GM23338 (cell line): ENCODE measurements at regions not wholly inside any gene's neighbourhood (a gene's known extent, or its start where the extent isn't known, plus 50 kb on each side); places are given as distances from the start of the nearest gene placed in this dataset.

Experiments
- ATAC-seq: fragments of 200-7000 bp; cut with Tn5 transposase; 3 replicates; pipeline ENCODE4 v1.9.1; 2020
- DNase-seq: peaks from one replicate; pipeline ENCODE4 v3.0.0-alpha.2; 2015; ENCODE audit warnings: low spot score
- H2AFZ ChIP-seq: fragments of 200-600 bp; sonication (generic); 2 replicates; pipeline ENCODE4 v1.8.0; 2016; ENCODE audit warnings: antibody characterized with exemption, mild to moderate bottlenecking, moderate library complexity
- H3F3A ChIP-seq: fragments of 200-600 bp; sonication (generic); replicated peaks from 2 replicates; pipeline ENCODE4 v1.8.0; 2017; ENCODE audit warnings: antibody characterized with exemption, mixed run types, low read depth
- H3K27ac ChIP-seq: fragments of 200-600 bp; sonication (generic); 2 replicates; pipeline ENCODE4 v1.6.1; 2016; ENCODE audit warnings: low read depth
- H3K27me3 ChIP-seq: fragments of 200-600 bp; sonication (generic); 2 replicates; pipeline ENCODE4 v1.8.0; 2016; ENCODE audit warnings: mild to moderate bottlenecking, mixed run types, moderate library complexity; ENCODE audit not compliant: insufficient read depth
- H3K36me3 ChIP-seq: fragments of 200-600 bp; sonication (generic); 2 replicates; pipeline ENCODE4 v1.8.0; 2016; ENCODE audit warnings: mild to moderate bottlenecking; ENCODE audit not compliant: insufficient read depth
- H3K4me1 ChIP-seq: fragments of 200-600 bp; sonication (generic); 2 replicates; pipeline ENCODE4 v1.8.0; 2016; ENCODE audit warnings: mild to moderate bottlenecking, moderate library complexity; ENCODE audit not compliant: insufficient read depth
- H3K4me2 ChIP-seq: fragments of 200-600 bp; sonication (generic); 2 replicates; pipeline ENCODE4 v1.7.1; 2017; ENCODE audit warnings: mixed run types
- H3K4me3 ChIP-seq: fragments of 200-600 bp; sonication (generic); 2 replicates; pipeline ENCODE4 v1.6.1; 2016; ENCODE audit warnings: mixed run types
- H3K79me2 ChIP-seq: fragments of 200-600 bp; sonication (generic); replicated peaks from 2 replicates; pipeline ENCODE4 v1.8.0; 2017; ENCODE audit warnings: mild to moderate bottlenecking; ENCODE audit not compliant: insufficient read depth
- H3K9me2 ChIP-seq: fragments of 200-600 bp; sonication (generic); 2 replicates; pipeline ENCODE4 v1.8.0; 2017; ENCODE audit not compliant: insufficient read depth
- H4K20me1 ChIP-seq: fragments of 200-600 bp; sonication (generic); replicated peaks from 2 replicates; pipeline ENCODE4 v1.8.0; 2017; ENCODE audit warnings: mild to moderate bottlenecking; ENCODE audit not compliant: insufficient read depth
- H3K27ac Mint-ChIP-seq: 2 replicates; pipeline ENCODE4 v1.8.0; 2020; ENCODE audit warnings: inconsistent platforms, mild to moderate bottlenecking, moderate library complexity, mixed read lengths
- H3K27me3 Mint-ChIP-seq: 3 replicates; pipeline ENCODE4 v1.8.0; 2022; ENCODE audit warnings: low read depth, mild to moderate bottlenecking, moderate library complexity, mixed read lengths, inconsistent platforms; ENCODE audit not compliant: insufficient read depth, poor library complexity
- H3K36me3 Mint-ChIP-seq: 3 replicates; pipeline ENCODE4 v1.8.0; 2021; ENCODE audit warnings: low read depth, mild to moderate bottlenecking, inconsistent platforms, moderate library complexity, mixed read lengths
- H3K4me1 Mint-ChIP-seq: 3 replicates; pipeline ENCODE4 v1.8.0; 2020; ENCODE audit warnings: mild to moderate bottlenecking, inconsistent platforms, mixed read lengths
- H3K4me3 Mint-ChIP-seq: 3 replicates; pipeline ENCODE4 v1.8.0; 2021; ENCODE audit warnings: moderate library complexity, mild to moderate bottlenecking, inconsistent platforms, mixed read lengths
- H3K9me3 Mint-ChIP-seq: 3 replicates; pipeline ENCODE4 v1.8.0; 2020; ENCODE audit warnings: moderate library complexity, mild to moderate bottlenecking, inconsistent platforms, mixed read lengths
- CREB1 ChIP-seq: fragments of 250-450 bp; sonication (Bioruptor Pico); IDR thresholded peaks from 2 replicates; pipeline ENCODE4 v1.5.0; 2020; ENCODE audit warnings: low read depth, mild to moderate bottlenecking, moderate library complexity
- ETS1 ChIP-seq: IDR thresholded peaks from 2 replicates; pipeline ENCODE4 v1.6.1; 2016; ENCODE audit warnings: antibody characterized with exemption
- EZH2 ChIP-seq: fragments of 200-600 bp; sonication (generic); IDR thresholded peaks from one replicate; pipeline ENCODE4 v1.8.0; 2017; ENCODE audit warnings: antibody characterized with exemption, mild to moderate bottlenecking, low read depth; ENCODE audit not compliant: unreplicated experiment
- EZH2phosphoT487 ChIP-seq: fragments of 200-600 bp; sonication (generic); IDR thresholded peaks from one replicate; pipeline ENCODE4 v1.8.1; 2018; ENCODE audit warnings: antibody characterized with exemption; ENCODE audit not compliant: unreplicated experiment
- JUNB ChIP-seq: IDR thresholded peaks from one replicate; pipeline ENCODE4 v1.6.1; 2016; ENCODE audit warnings: antibody characterized with exemption; ENCODE audit not compliant: unreplicated experiment
- NANOG ChIP-seq: IDR thresholded peaks from 2 replicates; pipeline ENCODE4 v1.6.1; 2016; ENCODE audit warnings: antibody characterized with exemption, borderline replicate concordance
- POLR2AphosphoS5 ChIP-seq: IDR thresholded peaks from 2 replicates; pipeline ENCODE4 v1.6.1; 2016; ENCODE audit warnings: antibody characterized with exemption, low read depth
- REST ChIP-seq: IDR thresholded peaks from one replicate; pipeline ENCODE4 v1.6.1; 2018; ENCODE audit warnings: antibody characterized with exemption; ENCODE audit not compliant: unreplicated experiment
- STAT1 ChIP-seq: IDR thresholded peaks from one replicate; pipeline ENCODE4 v1.6.1; 2016; ENCODE audit warnings: antibody characterized with exemption; ENCODE audit not compliant: unreplicated experiment
- ZNF114 ChIP-seq: fragments of 250-450 bp; sonication (Bioruptor Pico); IDR thresholded peaks from 2 replicates; pipeline ENCODE4 v1.5.0; 2020; ENCODE audit warnings: mild to moderate bottlenecking, moderate library complexity
- ZNF331 ChIP-seq: fragments of 250-450 bp; sonication (Bioruptor Pico); IDR thresholded peaks from 2 replicates; pipeline ENCODE4 v1.5.0; 2020; ENCODE audit warnings: low read depth, mild to moderate bottlenecking, moderate library complexity
- ZNF462 ChIP-seq: fragments of 250-450 bp; sonication (Bioruptor Pico); IDR thresholded peaks from 2 replicates; pipeline ENCODE4 v1.5.0; 2020; ENCODE audit warnings: mild to moderate bottlenecking, moderate library complexity
- TF ChIP-seq, protein P1 (sequence below), 2 experiments: fragments of 200-600 bp in 1 of 2; sonication (generic) in 1 of 2; conservative IDR thresholded peaks; 2 replicates each; pipeline versions ENCODE4 v1.5.1 to v1.6.1; 2016 to 2017; ENCODE audit warnings: antibody characterized with exemption in 2 of 2, low read depth in 2 of 2, mild to moderate bottlenecking in 2 of 2, moderate library complexity in 1 of 2

GRCh38 chr12:113726254-113726819 is 239.8 kb downstream of the RBM19 start (continued):
- TF ChIP-seq ETS1 (no peak), ZNF331 (CRISPR knock-in tag) (no peak), NANOG (no peak), ZNF114 (no peak), POLR2AphosphoS5 (no peak), JUNB (no peak), CREB1 (CRISPR knock-in tag) (no peak), EZH2 (no peak)

DNA sequence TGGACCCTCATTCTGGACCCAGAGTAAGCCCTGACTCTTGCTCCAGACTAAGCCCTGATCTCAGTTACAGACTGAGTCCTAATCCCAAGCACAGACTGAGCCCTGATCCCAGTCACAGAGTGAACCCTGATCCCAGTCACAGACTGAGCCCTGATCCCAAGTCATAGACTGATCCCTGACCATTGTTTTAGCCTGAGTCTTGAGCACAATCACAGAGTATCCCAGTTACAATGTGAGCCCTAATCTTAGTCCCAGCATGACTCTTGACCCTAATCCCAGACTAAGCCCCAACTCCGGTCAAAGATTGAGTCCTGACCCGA is 240.6 kb downstream of the RBM19 start:
- Histone ChIP-seq H3K4me3 (no peak overlapping the region), H3K79me2 (no peaks in the 10 kb centered on the region), H3K9me2 (no peaks in the 10 kb centered on the region), H2AFZ (no peak overlapping the region), H3K36me3 (no peaks in the 10 kb centered on the region), H3F3A (no peaks in the 10 kb centered on the region), H3K27me3 (no peaks in the 10 kb centered on the region), H4K20me1 (no peaks in the 10 kb centered on the region), H3K27ac (no peak overlapping the region), H3K4me1 (no peaks in the 10 kb centered on the region; the same call in 1 of the 2 replicates), H3K4me2 (no peak overlapping the region)
- no peaks in the 10 kb centered on the region; the same call in 2 of the 3 replicates for H3K36me3 Mint-ChIP-seq
- H3K27ac Mint-ChIP-seq = no peak overlapping the region
- DNase-seq (no peak), ATAC-seq (no peak)
- H3K4me3 Mint-ChIP-seq = no peak overlapping the region
- peaks cover 2% of the 10 kb centered on the region for H3K4me1 Mint-ChIP-seq
- H3K9me3 Mint-ChIP-seq = peaks cover 6% of the 10 kb centered on the region; the same call in 1 of the 3 replicates
- H3K27me3 Mint-ChIP-seq = peaks cover 6% of the 10 kb centered on the region
- TF ChIP-seq EZH2 (no peak), CREB1 (CRISPR knock-in tag) (no peak), ZNF114 (no peak), POLR2AphosphoS5 (no peak), NANOG (no peak), EZH2phosphoT487 (no peak), JUNB (no peak), ZNF462 (CRISPR knock-in tag) (no peak), ZNF331 (CRISPR knock-in tag) (no peak), REST (no peak), STAT1 (no peak)
- TF ChIP-seq, protein P1, sequence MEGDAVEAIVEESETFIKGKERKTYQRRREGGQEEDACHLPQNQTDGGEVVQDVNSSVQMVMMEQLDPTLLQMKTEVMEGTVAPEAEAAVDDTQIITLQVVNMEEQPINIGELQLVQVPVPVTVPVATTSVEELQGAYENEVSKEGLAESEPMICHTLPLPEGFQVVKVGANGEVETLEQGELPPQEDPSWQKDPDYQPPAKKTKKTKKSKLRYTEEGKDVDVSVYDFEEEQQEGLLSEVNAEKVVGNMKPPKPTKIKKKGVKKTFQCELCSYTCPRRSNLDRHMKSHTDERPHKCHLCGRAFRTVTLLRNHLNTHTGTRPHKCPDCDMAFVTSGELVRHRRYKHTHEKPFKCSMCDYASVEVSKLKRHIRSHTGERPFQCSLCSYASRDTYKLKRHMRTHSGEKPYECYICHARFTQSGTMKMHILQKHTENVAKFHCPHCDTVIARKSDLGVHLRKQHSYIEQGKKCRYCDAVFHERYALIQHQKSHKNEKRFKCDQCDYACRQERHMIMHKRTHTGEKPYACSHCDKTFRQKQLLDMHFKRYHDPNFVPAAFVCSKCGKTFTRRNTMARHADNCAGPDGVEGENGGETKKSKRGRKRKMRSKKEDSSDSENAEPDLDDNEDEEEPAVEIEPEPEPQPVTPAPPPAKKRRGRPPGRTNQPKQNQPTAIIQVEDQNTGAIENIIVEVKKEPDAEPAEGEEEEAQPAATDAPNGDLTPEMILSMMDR (conservative IDR thresholded peaks at IDR 0.05; ENCODE audit: low read depth in 2 of 2) = no peak
